NCI-H526 treated with DMSO at 0.1 percent for 48 hours (cell line): ENCODE measurements at regions not wholly inside any gene's neighbourhood (a gene's known extent, or its start where the extent isn't known, plus 50 kb on each side); places are given as distances from the start of the nearest gene placed in this dataset.
"Not testable (repeated sequence)": the region's sequence is repeated elsewhere in the genome, so short reads cannot be mapped to it uniquely, and the experiment has no call there.

Experiments used
- DNase-seq: peaks from one replicate; lab custom pipeline; 2025; lab: John Stamatoyannopoulos, UW

GRCh38 chr1:233473549-233474204, 140.2 kb upstream of the KCNK1 start:
- no peak for DNase-seq

- DNase-seq: no peak
Measured at GRCh38 chr1:233477359-233477758, 136.5 kb upstream of the KCNK1 start.

- no peak for DNase-seq
Measured at GRCh38 chr1:233478611-233479010, 135.3 kb upstream of the KCNK1 start.

- no peak for DNase-seq
Measured at GRCh38 chr1:233479110-233479890, 134.6 kb upstream of the KCNK1 start.

- no peak for DNase-seq
Measured at GRCh38 chr1:233480198-233480597, 133.7 kb upstream of the KCNK1 start.

- DNase-seq: no peak
Measured at GRCh38 chr1:233482388-233482787, 131.5 kb upstream of the KCNK1 start.

- DNase-seq: no peak
Measured at GRCh38 chr1:233485385-233485784, 128.5 kb upstream of the KCNK1 start.

GRCh38 chr1:233485809-233486398, 128.0 kb upstream of the KCNK1 start:
- DNase-seq: no peak

- no peak for DNase-seq
Measured at GRCh38 chr1:233487408-233487807, 126.5 kb upstream of the KCNK1 start.

- no peak for DNase-seq
Measured at GRCh38 chr1:233489411-233489810, 124.5 kb upstream of the KCNK1 start.

GRCh38 chr1:233490488-233490887, 123.4 kb upstream of the KCNK1 start:
- DNase-seq: no peak

- no peak for DNase-seq
Measured at GRCh38 chr1:233491953-233492620, 121.8 kb upstream of the KCNK1 start.

- DNase-seq: no peak
Measured at GRCh38 chr1:233496993-233497392, 116.9 kb upstream of the KCNK1 start.

GRCh38 chr1:233497679-233498078, 116.2 kb upstream of the KCNK1 start:
- DNase-seq: no peak

GRCh38 chr1:233500106-233500505, 113.8 kb upstream of the KCNK1 start:
- no peak for DNase-seq

GRCh38 chr1:233503366-233503954, 110.4 kb upstream of the KCNK1 start:
- no peak for DNase-seq

GRCh38 chr1:233505130-233505529, 108.8 kb upstream of the KCNK1 start:
- no peak for DNase-seq

- DNase-seq: not testable (repeated sequence)
Measured at GRCh38 chr1:233505889-233506288, 108.0 kb upstream of the KCNK1 start.

- no peak for DNase-seq
Measured at GRCh38 chr1:233509526-233509925, 104.4 kb upstream of the KCNK1 start.

GRCh38 chr1:233512538-233512937, 101.4 kb upstream of the KCNK1 start:
- no peak for DNase-seq

- DNase-seq: no peak
Measured at GRCh38 chr1:233513431-233513830, 100.5 kb upstream of the KCNK1 start.

- DNase-seq: no peak
Measured at GRCh38 chr1:233514946-233515391, 98.9 kb upstream of the KCNK1 start.
